ENCODE measurements at regions not wholly inside any gene's neighbourhood (a gene's known extent, or its start where the extent isn't known, plus 50 kb on each side); places are given as distances from the start of the nearest gene placed in this dataset.

GRCh38 chr2:167733747-167734146, 513.6 kb downstream of the STK39 start:
- Histone ChIP-seq H4K20me1 (replicated peaks in 1 of 2; ENCODE audit: control insufficient read depth in 1 of 2, insufficient read depth in 2 of 2, low read length in 2 of 2) (no peaks in the 10 kb centered on the region), H3K27ac (ENCODE audit: low read depth, low read length) (no peak overlapping the region), H3K23me2 (ENCODE audit: low read depth, low read length) (no peaks in the 10 kb centered on the region), H3K4ac (replicated peaks; ENCODE audit: insufficient read length, low read depth, low read length) (no peak overlapping the region), H3K27me3 (replicated peaks in 1 of 4; ENCODE audit: control insufficient read depth in 3 of 4, extremely low read depth in 1 of 4, insufficient read depth in 3 of 4, low read length in 3 of 4) (no peaks in the 10 kb centered on the region), H3K18ac (ENCODE audit: extremely low read depth, low read length) (no peak overlapping the region), H4K5ac (ENCODE audit: insufficient read length, low read depth, low read length) (no peak overlapping the region), H3K9me3 (ENCODE audit: insufficient read depth in 2 of 2, low read depth in 1 of 2, low read length in 1 of 2) (no peaks in the 10 kb centered on the region), H3K4me3 (ENCODE audit: extremely low read depth in 1 of 4, insufficient read depth in 2 of 4, low read depth in 3 of 4, low read length in 4 of 4) (no peak overlapping the region), H3K9ac (replicated peaks in 1 of 4; ENCODE audit: extremely low read depth in 1 of 4, low read depth in 3 of 4, low read length in 3 of 4) (no peak overlapping the region), H3K4me2 (ENCODE audit: insufficient read depth in 1 of 2, low read depth in 2 of 2, low read length in 2 of 2) (no peak overlapping the region), H3K23ac (ENCODE audit: insufficient read length) (no peak overlapping the region), H3K14ac (ENCODE audit: insufficient read length) (no peak overlapping the region), H2BK5ac (ENCODE audit: low read depth, low read length) (no peak overlapping the region), H2AFZ (ENCODE audit: low read length) (no peak overlapping the region), H4K8ac (ENCODE audit: extremely low read depth, insufficient read depth, low read length) (no peak overlapping the region), H2AK5ac (ENCODE audit: low read depth, low read length) (peak overlapping the region; percentile 40; the same call in 1 of the 2 replicates), H3K79me1 (ENCODE audit: low read depth, low read length) (peaks cover 3% of the 10 kb centered on the region; the same call in 1 of the 2 replicates), H3K79me2 (ENCODE audit: control insufficient read depth in 1 of 2, insufficient read depth in 2 of 2, low read length in 2 of 2) (no peaks in the 10 kb centered on the region; a peak in 1 of 4 replicates), H3K56ac (replicated peaks; ENCODE audit: insufficient read length, low read depth, low read length) (no peak overlapping the region), H3K36me3 (ENCODE audit: control insufficient read depth in 2 of 4, insufficient read depth in 4 of 4, low read length in 3 of 4) (no peaks in the 10 kb centered on the region), H2BK20ac (ENCODE audit: low read length) (no peak overlapping the region), H2BK12ac (ENCODE audit: low read depth, low read length) (no peak overlapping the region; the same call in 1 of the 2 replicates), H4K91ac (replicated peaks; ENCODE audit: insufficient read length, low read length) (no peak overlapping the region), H2BK120ac (replicated peaks; ENCODE audit: low read depth, low read length) (no peak overlapping the region), H2BK15ac (ENCODE audit: low read length) (no peak overlapping the region), H3K4me1 (replicated peaks in 1 of 4; ENCODE audit: control insufficient read depth in 3 of 4, insufficient read depth in 4 of 4, low read length in 3 of 4) (peaks cover 0 to 12% (median 10%) of the 10 kb centered on the region in 4 experiments; a peak in 4 of 7 replicates)
- POLR2A ChIA-PET (ENCODE audit: partially characterized antibody) = no interaction called here
- CTCF ChIA-PET (ENCODE audit: partially characterized antibody) = interaction anchor here (1.2 to 1.3 kb wide), 2 partner anchors 28 to 111 kb away, joined by 3 read pairs; no protein-coding TSS in a partner anchor
- FAIRE-seq (no peak), DNase-seq (ENCODE audit: low read depth in 1 of 2, low spot score in 2 of 2) (no peak)
- WGBS, 2 experiments (ENCODE audit: extremely low coverage in 1 of 2, insufficient coverage in 1 of 2, insufficient read length in 1 of 2, insufficient replicate concordance in 2 of 2, low coverage in 1 of 2, low lambda C conversion rate in 2 of 2, missing lambda C conversion rate in 1 of 2) = 98% methylated on average over 2 of the region's 2 CpGs; no CpG with 5 or more reads in 1 of the 2 experiments
- TF ChIP-seq BRCA1 (IDR thresholded peaks at IDR 0.05; ENCODE audit: low read depth, low read length) (no peak), SAP30 (IDR thresholded peaks at IDR 0.05; ENCODE audit: insufficient read depth, insufficient replicate concordance, low read length) (no peak), SIX5 (IDR thresholded peaks at IDR 0.05; ENCODE audit: low read depth, low read length) (no peak), TCF12 (IDR thresholded peaks at IDR 0.05; ENCODE audit: low read depth, low read length) (no peak), TEAD4 (IDR thresholded peaks at IDR 0.05; ENCODE audit: low read depth, low read length) (no peak), CBX8 (IDR thresholded peaks at IDR 0.05; ENCODE audit: borderline replicate concordance, low read depth, low read length) (no peak), RBBP5 (IDR thresholded peaks at IDR 0.05; ENCODE audit: borderline replicate concordance, low read depth, low read length) (no peak), EP300 (IDR thresholded peaks at IDR 0.05; ENCODE audit: borderline replicate concordance in 1 of 2, low read depth in 2 of 2, low read length in 2 of 2) (no peak), JUN (IDR thresholded peaks at IDR 0.05; ENCODE audit: low read depth, low read length) (no peak), TAF7 (optimal IDR thresholded peaks at IDR 0.05; ENCODE audit: borderline replicate concordance, low read depth, low read length) (no peak), EGR1 (IDR thresholded peaks at IDR 0.05; ENCODE audit: borderline replicate concordance, low read depth, low read length) (no peak), RNF2 (IDR thresholded peaks at IDR 0.05; ENCODE audit: borderline replicate concordance, low read depth, low read length, missing control alignments, poor library complexity, severe bottlenecking) (no peak), TAF1 (IDR thresholded peaks at IDR 0.05; ENCODE audit: low read depth, low read length) (no peak), POLR2AphosphoS5 (IDR thresholded peaks at IDR 0.05; ENCODE audit: low read depth, low read length) (no peak), BCL11A (IDR thresholded peaks at IDR 0.05; ENCODE audit: low read depth in 2 of 2, low read length in 2 of 2) (no peak)
